Neuronal stem cell (in vitro differentiated cells): ENCODE measurements at regions not wholly inside any gene's neighbourhood (a gene's known extent, or its start where the extent isn't known, plus 50 kb on each side); places are given as distances from the start of the nearest gene placed in this dataset.

Source experiments
- DNase-seq: peaks from one replicate; pipeline ENCODE4 v3.0.0-alpha.2; 2013; ENCODE audit warnings: low spot score
- H2AFZ ChIP-seq: one replicate; pipeline ENCODE4 v1.6.1; 2013; ENCODE audit warnings: mild to moderate bottlenecking, low read length, inconsistent platforms
- H2AK5ac ChIP-seq: 2 replicates; pipeline ENCODE4 v1.6.1; 2013; ENCODE audit warnings: low read depth, mild to moderate bottlenecking, inconsistent platforms, low read length, moderate library complexity, mixed read lengths
- H2BK120ac ChIP-seq: 2 replicates; pipeline ENCODE4 v1.6.1; 2013; ENCODE audit warnings: low read depth, mild to moderate bottlenecking, inconsistent platforms, low read length, moderate library complexity, mixed read lengths
- H2BK12ac ChIP-seq: one replicate; pipeline ENCODE4 v1.6.1; 2013; ENCODE audit warnings: low read length, inconsistent platforms
- H2BK15ac ChIP-seq: 2 replicates; pipeline ENCODE4 v1.6.1; 2013; ENCODE audit warnings: mild to moderate bottlenecking, low read length, inconsistent platforms, mixed read lengths
- H2BK5ac ChIP-seq: one replicate; pipeline ENCODE4 v1.6.1; 2013; ENCODE audit warnings: inconsistent platforms, mild to moderate bottlenecking, low read length, moderate library complexity
- H3K14ac ChIP-seq: one replicate; pipeline ENCODE4 v1.6.1; 2013; ENCODE audit warnings: low read length, inconsistent platforms
- H3K18ac ChIP-seq: 2 replicates; pipeline ENCODE4 v1.6.1; 2013; ENCODE audit warnings: low read length, inconsistent platforms
- H3K23ac ChIP-seq: 2 replicates; pipeline ENCODE4 v1.6.1; 2013; ENCODE audit warnings: low read depth, mild to moderate bottlenecking, mixed read lengths, low read length, inconsistent platforms; ENCODE audit not compliant: poor library complexity
- H3K27ac ChIP-seq: replicated peaks from 3 replicates; pipeline ENCODE4 v1.5.1; 2013; ENCODE audit warnings: low read length, inconsistent platforms
- H3K27me3 ChIP-seq, 3 experiments: 2 replicates each; pipeline ENCODE4 v1.6.1; 2013; ENCODE audit warnings: low read length in 3 of 3, mild to moderate bottlenecking in 2 of 3, inconsistent platforms in 1 of 3, low read depth in 1 of 3, mixed read lengths in 1 of 3, moderate library complexity in 1 of 3; ENCODE audit not compliant: control insufficient read depth in 3 of 3, insufficient read depth in 3 of 3
- H3K36me3 ChIP-seq, 2 donors: replicated peaks in 1 of 2; 2 replicates each; pipeline ENCODE4 v1.6.1; 2013; ENCODE audit warnings: low read length in 2 of 2; ENCODE audit not compliant: control insufficient read depth in 2 of 2, insufficient read depth in 2 of 2
- H3K4ac ChIP-seq: 2 replicates; pipeline ENCODE4 v1.6.1; 2013; ENCODE audit warnings: inconsistent platforms, mild to moderate bottlenecking, low read length, moderate library complexity
- H3K4me1 ChIP-seq, 2 donors: 1 replicate in 1 of 2; 2 replicates in 1 of 2; pipeline ENCODE4 v1.6.1; 2013; ENCODE audit warnings: low read length in 2 of 2, low read depth in 1 of 2; ENCODE audit not compliant: control insufficient read depth in 2 of 2, insufficient read depth in 1 of 2
- H3K4me2 ChIP-seq: one replicate; pipeline ENCODE4 v1.6.1; 2013; ENCODE audit warnings: mild to moderate bottlenecking, low read length, inconsistent platforms; ENCODE audit not compliant: insufficient read depth, poor library complexity, severe bottlenecking
- H3K4me3 ChIP-seq, 2 donors: 2 replicates each; pipeline ENCODE4 v1.5.1; 2013; ENCODE audit warnings: low read length in 2 of 2, mild to moderate bottlenecking in 2 of 2, inconsistent platforms in 1 of 2, moderate library complexity in 1 of 2
- H3K79me1 ChIP-seq: one replicate; pipeline ENCODE4 v1.6.1; 2013; ENCODE audit warnings: low read depth, mild to moderate bottlenecking, inconsistent platforms, low read length, moderate library complexity
- H3K9ac ChIP-seq: one replicate; pipeline ENCODE4 v1.6.1; 2013; ENCODE audit warnings: mild to moderate bottlenecking, low read depth, low read length, inconsistent platforms; ENCODE audit not compliant: poor library complexity
- H3K9me3 ChIP-seq, 2 donors: replicated peaks in 1 of 2; 2 replicates each; pipeline versions ENCODE3 to v1.6.1; 2013; ENCODE audit warnings: low read length in 2 of 2, mild to moderate bottlenecking in 2 of 2, inconsistent platforms in 1 of 2, low read depth in 1 of 2, mixed read lengths in 1 of 2, moderate library complexity in 1 of 2; ENCODE audit not compliant: control insufficient read depth in 2 of 2, insufficient read depth in 1 of 2
- H4K8ac ChIP-seq: one replicate; pipeline ENCODE4 v1.6.1; 2013; ENCODE audit warnings: low read depth, mild to moderate bottlenecking, inconsistent platforms, low read length, moderate library complexity
- H4K91ac ChIP-seq: one replicate; pipeline ENCODE4 v1.6.1; 2013; ENCODE audit warnings: low read length, low read depth, mild to moderate bottlenecking, inconsistent platforms; ENCODE audit not compliant: poor library complexity
- WGBS, 2 donors: extraction: QIAGEN DNeasy Blood & Tissue Kit; methylation state at CpG; one replicate each; pipeline ENCODE4 v1.1.7; 2013; ENCODE audit warnings: missing lambda C conversion rate in 2 of 2, mixed read lengths in 1 of 2; ENCODE audit not compliant: insufficient read length in 2 of 2, insufficient replicate concordance in 1 of 2; ENCODE audit errors: extremely low coverage in 2 of 2; 5-methylcytosine and 5-hydroxymethylcytosine counted together

- H3K9me3 ChIP-seq: no peaks in the 10 kb centered on the region
- no peak overlapping the region for H2AFZ ChIP-seq
- no peak overlapping the region for H3K23ac ChIP-seq
- H3K36me3 ChIP-seq: no peaks in the 10 kb centered on the region
- no peaks in the 10 kb centered on the region for H3K79me1 ChIP-seq
- H3K14ac ChIP-seq: no peak overlapping the region
- H2BK15ac ChIP-seq: no peak overlapping the region
- H3K4me2 ChIP-seq: no peak overlapping the region
- H3K27ac ChIP-seq: no peak overlapping the region
- no peak overlapping the region for H3K4ac ChIP-seq
- no peaks in the 10 kb centered on the region for H3K27me3 ChIP-seq
- no peak overlapping the region for H2BK12ac ChIP-seq
- H4K91ac ChIP-seq: no peak overlapping the region
- no peak overlapping the region for H2BK5ac ChIP-seq
- WGBS, 2 donors: no CpG with 5 or more reads among the region's 4 CpGs
- no peak overlapping the region for H3K4me3 ChIP-seq
- H2BK120ac ChIP-seq: no peak overlapping the region
- no peak overlapping the region for H3K9ac ChIP-seq
- no peaks in the 10 kb centered on the region for H3K4me1 ChIP-seq
- no peak overlapping the region for H3K18ac ChIP-seq
- no peak for DNase-seq
- no peak overlapping the region for H2AK5ac ChIP-seq
- H4K8ac ChIP-seq: no peak overlapping the region
Measured at GRCh38 chr5:27377626-27378025, 339.2 kb upstream of the CDH9 start.

- Histone ChIP-seq H3K79me1 (no peaks in the 10 kb centered on the region), H3K36me3 (no peaks in the 10 kb centered on the region)
- WGBS, 2 donors: no CpG with 5 or more reads among the region's 6 CpGs
Measured at GRCh38 chr5:27353970-27354369, 315.6 kb upstream of the CDH9 start.

GRCh38 chr5:27353540-27353939 is 315.2 kb upstream of the CDH9 start:
- no peaks in the 10 kb centered on the region for H3K79me1 ChIP-seq
- no peak overlapping the region for H4K8ac ChIP-seq
- H2BK15ac ChIP-seq: no peak overlapping the region
- no peak overlapping the region for H3K4me3 ChIP-seq
- H3K4me2 ChIP-seq: no peak overlapping the region
- no peak for DNase-seq
- H3K27me3 ChIP-seq: no peaks in the 10 kb centered on the region
- H2BK120ac ChIP-seq: no peak overlapping the region
- H3K27ac ChIP-seq: no peak overlapping the region
- no peak overlapping the region for H3K9ac ChIP-seq
- no CpG with 5 or more reads among the region's 6 CpGs for WGBS, 2 donors
- H3K36me3 ChIP-seq: no peaks in the 10 kb centered on the region
- H3K14ac ChIP-seq: no peak overlapping the region
- no peak overlapping the region for H3K23ac ChIP-seq
- no peak overlapping the region for H2BK5ac ChIP-seq
- no peak overlapping the region for H2AFZ ChIP-seq
- no peak overlapping the region for H3K4ac ChIP-seq
- no peaks in the 10 kb centered on the region for H3K9me3 ChIP-seq
- H3K4me1 ChIP-seq: no peaks in the 10 kb centered on the region
- no peak overlapping the region for H3K18ac ChIP-seq
- no peak overlapping the region for H2BK12ac ChIP-seq
- H4K91ac ChIP-seq: no peak overlapping the region
- H2AK5ac ChIP-seq: no peak overlapping the region

More at GRCh38 chr5:27353970-27354369, 315.6 kb upstream of the CDH9 start:
- H3K4me3 ChIP-seq: no peak overlapping the region
- no peak overlapping the region for H3K18ac ChIP-seq
- no peak overlapping the region for H2AFZ ChIP-seq
- no peak overlapping the region for H3K27ac ChIP-seq
- H2AK5ac ChIP-seq: no peak overlapping the region
- H3K9ac ChIP-seq: no peak overlapping the region
- H3K27me3 ChIP-seq: no peaks in the 10 kb centered on the region
- H3K4me2 ChIP-seq: no peak overlapping the region
- no peak overlapping the region for H3K14ac ChIP-seq
- H4K91ac ChIP-seq: no peak overlapping the region
- H2BK12ac ChIP-seq: no peak overlapping the region
- no peak for DNase-seq
- no peak overlapping the region for H2BK15ac ChIP-seq
- H3K4ac ChIP-seq: no peak overlapping the region
- no peaks in the 10 kb centered on the region for H3K9me3 ChIP-seq
- H3K4me1 ChIP-seq: no peaks in the 10 kb centered on the region
- no peak overlapping the region for H4K8ac ChIP-seq
- no peak overlapping the region for H2BK5ac ChIP-seq
- H2BK120ac ChIP-seq: no peak overlapping the region
- H3K23ac ChIP-seq: no peak overlapping the region

DNA sequence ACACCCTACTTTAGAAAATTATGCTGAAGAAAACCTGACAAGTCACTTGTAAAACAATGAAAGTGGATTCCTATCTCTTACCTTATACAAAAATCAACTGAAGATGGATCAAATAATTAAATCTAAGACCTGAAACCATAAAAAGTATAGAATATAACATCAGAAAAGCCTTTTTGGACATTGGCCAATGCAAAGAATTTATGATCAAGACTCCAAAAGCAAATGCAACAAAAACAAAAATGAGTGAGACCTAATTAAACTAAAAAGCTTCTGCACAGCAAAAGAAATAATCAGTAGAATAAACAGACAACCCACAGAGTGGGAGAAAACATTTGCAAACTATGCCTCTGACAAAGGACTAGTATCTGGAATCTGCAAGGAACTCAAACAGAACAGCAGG is 303.0 kb upstream of the CDH9 start:
- H2BK12ac ChIP-seq: no peak overlapping the region
- no peak overlapping the region for H2AFZ ChIP-seq
- no peak for DNase-seq
- H4K91ac ChIP-seq: no peak overlapping the region
- no peak overlapping the region for H3K4me2 ChIP-seq
- H3K9me3 ChIP-seq: no peaks in the 10 kb centered on the region
- no peak overlapping the region for H3K4me3 ChIP-seq
- H3K9ac ChIP-seq: no peak overlapping the region
- H3K4me1 ChIP-seq: no peaks in the 10 kb centered on the region
- H3K18ac ChIP-seq: no peak overlapping the region
- no peak overlapping the region for H3K14ac ChIP-seq
- no peak overlapping the region for H2BK120ac ChIP-seq
- H2AK5ac ChIP-seq: no peak overlapping the region
- no peaks in the 10 kb centered on the region for H3K79me1 ChIP-seq
- no peak overlapping the region for H3K27ac ChIP-seq
- no peaks in the 10 kb centered on the region for H3K36me3 ChIP-seq
- H3K23ac ChIP-seq: no peak overlapping the region
- H3K4ac ChIP-seq: no peak overlapping the region
- H2BK5ac ChIP-seq: no peak overlapping the region
- H2BK15ac ChIP-seq: no peak overlapping the region
- no peaks in the 10 kb centered on the region for H3K27me3 ChIP-seq
- H4K8ac ChIP-seq: no peak overlapping the region
